ENCODE measurements at regions not wholly inside any gene's neighbourhood (a gene's known extent, or its start where the extent isn't known, plus 50 kb on each side); places are given as distances from the start of the nearest gene placed in this dataset.

DNA sequence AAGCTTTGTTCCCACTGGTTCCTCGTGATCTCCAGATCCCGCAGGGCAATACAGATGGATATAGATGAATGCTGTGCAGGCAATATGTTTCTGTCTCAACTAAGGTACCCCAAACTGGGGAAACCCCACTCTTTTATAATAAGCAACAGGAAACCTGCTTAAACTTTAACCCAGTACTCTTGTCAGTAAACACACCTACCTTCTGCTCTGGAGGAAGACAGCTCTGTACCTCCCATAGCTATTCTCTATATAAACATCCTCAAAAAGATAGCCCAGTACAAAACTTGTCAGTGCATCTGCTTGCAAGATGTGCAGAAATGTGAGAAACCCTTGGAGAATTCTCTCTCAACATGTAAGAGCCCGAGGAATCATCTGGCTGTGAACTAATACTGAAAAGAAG, 583.6 kb downstream of the OLFM4 start:
- Histone ChIP-seq H3K4me1 (ENCODE audit: control insufficient read depth, insufficient read depth, low read length) (no peaks in the 10 kb centered on the region), H3K9ac (ENCODE audit: low read length) (no peak overlapping the region), H3K27me3 (replicated peaks; ENCODE audit: control insufficient read depth, insufficient read depth, low read length) (no peaks in the 10 kb centered on the region)

GRCh38 chr13:53622456-53622855, 593.8 kb downstream of the OLFM4 start:
- H3K4me1 ChIP-seq (ENCODE audit: control insufficient read depth, insufficient read depth, low read length): no peaks in the 10 kb centered on the region
- no peak overlapping the region for H3K4me3 ChIP-seq (ENCODE audit: low read length)
- no peaks in the 10 kb centered on the region for H3K9me3 ChIP-seq (ENCODE audit: control insufficient read depth, low read length)
- H3K9ac ChIP-seq (ENCODE audit: low read length): no peak overlapping the region
- H3K27me3 ChIP-seq (replicated peaks; ENCODE audit: control insufficient read depth, insufficient read depth, low read length): no peaks in the 10 kb centered on the region
- no peaks in the 10 kb centered on the region for H3K36me3 ChIP-seq (ENCODE audit: control insufficient read depth, insufficient read depth, low read length, severe bottlenecking)
- DNase-seq (ENCODE audit: low read depth): no peak

More for the DNA sequence above, 583.6 kb downstream of the OLFM4 start:
- no peak overlapping the region for H3K4me3 ChIP-seq (ENCODE audit: low read length)
- no peak for DNase-seq (ENCODE audit: low read depth)
- H3K9me3 ChIP-seq (ENCODE audit: control insufficient read depth, low read length): no peaks in the 10 kb centered on the region
- H3K36me3 ChIP-seq (ENCODE audit: control insufficient read depth, insufficient read depth, low read length, severe bottlenecking): no peaks in the 10 kb centered on the region

DNA sequence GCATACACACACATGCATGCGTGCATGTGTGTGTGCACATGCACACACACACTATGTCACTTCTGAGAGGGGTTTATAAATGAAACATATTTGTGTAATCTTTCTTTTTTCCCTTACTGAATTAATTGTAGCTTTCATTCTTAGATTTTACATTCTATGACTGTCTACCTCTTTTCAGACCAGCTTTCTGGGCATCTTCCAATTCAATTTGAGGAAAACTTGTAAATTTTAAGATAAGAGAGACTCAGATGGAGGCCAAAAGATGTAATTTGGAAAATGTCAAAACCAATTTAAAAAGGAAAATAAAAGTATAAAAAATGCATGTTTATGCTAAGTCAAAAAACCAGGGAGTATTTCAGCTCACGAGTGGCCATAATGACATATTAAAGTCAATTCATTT, 594.5 kb downstream of the OLFM4 start:
- Histone ChIP-seq H3K4me1 (ENCODE audit: control insufficient read depth, insufficient read depth, low read length) (no peaks in the 10 kb centered on the region), H3K4me3 (ENCODE audit: low read length) (no peak overlapping the region), H3K9ac (ENCODE audit: low read length) (no peak overlapping the region), H3K9me3 (ENCODE audit: control insufficient read depth, low read length) (no peaks in the 10 kb centered on the region), H3K27me3 (replicated peaks; ENCODE audit: control insufficient read depth, insufficient read depth, low read length) (no peaks in the 10 kb centered on the region), H3K36me3 (ENCODE audit: control insufficient read depth, insufficient read depth, low read length, severe bottlenecking) (no peaks in the 10 kb centered on the region)
- no peak for DNase-seq (ENCODE audit: low read depth)

- H3K36me3 ChIP-seq (ENCODE audit: control insufficient read depth, insufficient read depth, low read length, severe bottlenecking): no peaks in the 10 kb centered on the region
- H3K9ac ChIP-seq (ENCODE audit: low read length): no peak overlapping the region
- no peak overlapping the region for H3K4me3 ChIP-seq (ENCODE audit: low read length)
- H3K9me3 ChIP-seq (ENCODE audit: control insufficient read depth, low read length): no peaks in the 10 kb centered on the region
- H3K4me1 ChIP-seq (ENCODE audit: control insufficient read depth, insufficient read depth, low read length): no peaks in the 10 kb centered on the region
- H3K27me3 ChIP-seq (replicated peaks; ENCODE audit: control insufficient read depth, insufficient read depth, low read length): no peaks in the 10 kb centered on the region
- DNase-seq (ENCODE audit: low read depth): no peak
These were observed 602.9 kb downstream of the OLFM4 start for GRCh38 chr13:53631511-53631910.

- H3K9ac ChIP-seq (ENCODE audit: low read length): no peak overlapping the region
- no peaks in the 10 kb centered on the region for H3K4me1 ChIP-seq (ENCODE audit: control insufficient read depth, insufficient read depth, low read length)
- H3K36me3 ChIP-seq (ENCODE audit: control insufficient read depth, insufficient read depth, low read length, severe bottlenecking): no peaks in the 10 kb centered on the region
- H3K4me3 ChIP-seq (ENCODE audit: low read length): no peak overlapping the region
- DNase-seq (ENCODE audit: low read depth): no peak
- H3K27me3 ChIP-seq (replicated peaks; ENCODE audit: control insufficient read depth, insufficient read depth, low read length): no peaks in the 10 kb centered on the region
- H3K9me3 ChIP-seq (ENCODE audit: control insufficient read depth, low read length): no peaks in the 10 kb centered on the region
These were observed 609.4 kb downstream of the OLFM4 start for GRCh38 chr13:53638040-53638439.

- Histone ChIP-seq H3K9me3 (ENCODE audit: control insufficient read depth, low read length) (no peaks in the 10 kb centered on the region), H3K4me3 (ENCODE audit: low read length) (no peak overlapping the region), H3K27me3 (replicated peaks; ENCODE audit: control insufficient read depth, insufficient read depth, low read length) (no peaks in the 10 kb centered on the region), H3K9ac (ENCODE audit: low read length) (no peak overlapping the region), H3K36me3 (ENCODE audit: control insufficient read depth, insufficient read depth, low read length, severe bottlenecking) (no peaks in the 10 kb centered on the region), H3K4me1 (ENCODE audit: control insufficient read depth, insufficient read depth, low read length) (no peaks in the 10 kb centered on the region)
- no peak for DNase-seq (ENCODE audit: low read depth)
These were observed 613.7 kb downstream of the OLFM4 start for GRCh38 chr13:53642306-53642705.

GRCh38 chr13:53648673-53649072, 620.1 kb downstream of the OLFM4 start:
- Histone ChIP-seq H3K36me3 (ENCODE audit: control insufficient read depth, insufficient read depth, low read length, severe bottlenecking) (no peaks in the 10 kb centered on the region), H3K9ac (ENCODE audit: low read length) (no peak overlapping the region), H3K4me1 (ENCODE audit: control insufficient read depth, insufficient read depth, low read length) (no peaks in the 10 kb centered on the region), H3K9me3 (ENCODE audit: control insufficient read depth, low read length) (no peaks in the 10 kb centered on the region), H3K27me3 (replicated peaks; ENCODE audit: control insufficient read depth, insufficient read depth, low read length) (no peaks in the 10 kb centered on the region), H3K4me3 (ENCODE audit: low read length) (no peak overlapping the region)
- DNase-seq (ENCODE audit: low read depth): no peak

DNA sequence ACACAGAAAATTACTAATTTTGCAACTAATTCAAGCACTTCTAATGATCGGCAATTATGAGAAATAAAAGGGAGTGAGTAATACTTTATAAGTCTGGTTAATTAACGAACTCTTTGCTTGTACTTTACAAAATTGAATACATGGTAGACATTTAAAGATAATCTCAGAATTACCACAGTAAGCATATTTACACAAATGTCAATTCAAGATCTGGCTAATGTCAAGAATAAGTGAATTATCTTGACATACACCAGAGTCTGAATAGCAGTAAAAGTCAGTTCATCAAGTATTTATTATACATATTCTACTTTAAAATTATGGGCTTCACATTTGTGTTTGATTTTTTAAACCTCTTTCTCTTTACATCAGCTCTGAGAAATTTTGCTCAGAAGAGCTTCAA, 643.4 kb downstream of the OLFM4 start:
- H3K4me1 ChIP-seq (ENCODE audit: control insufficient read depth, insufficient read depth, low read length): no peaks in the 10 kb centered on the region
- no peak for DNase-seq (ENCODE audit: low read depth)
- no peak overlapping the region for H3K4me3 ChIP-seq (ENCODE audit: low read length)
- H3K36me3 ChIP-seq (ENCODE audit: control insufficient read depth, insufficient read depth, low read length, severe bottlenecking): no peaks in the 10 kb centered on the region
- H3K27me3 ChIP-seq (replicated peaks; ENCODE audit: control insufficient read depth, insufficient read depth, low read length): no peaks in the 10 kb centered on the region
- peaks cover 2% of the 10 kb centered on the region for H3K9me3 ChIP-seq (ENCODE audit: control insufficient read depth, low read length)
- H3K9ac ChIP-seq (ENCODE audit: low read length): no peak overlapping the region

GRCh38 chr13:53683146-53683545, 654.5 kb downstream of the OLFM4 start:
- no peak overlapping the region for H3K9ac ChIP-seq (ENCODE audit: low read length)
- H3K27me3 ChIP-seq (replicated peaks; ENCODE audit: control insufficient read depth, insufficient read depth, low read length): no peaks in the 10 kb centered on the region
- DNase-seq (ENCODE audit: low read depth): no peak
- H3K36me3 ChIP-seq (ENCODE audit: control insufficient read depth, insufficient read depth, low read length, severe bottlenecking): no peaks in the 10 kb centered on the region
- H3K9me3 ChIP-seq (ENCODE audit: control insufficient read depth, low read length): peaks cover 2% of the 10 kb centered on the region
- H3K4me3 ChIP-seq (ENCODE audit: low read length): no peak overlapping the region
- no peaks in the 10 kb centered on the region for H3K4me1 ChIP-seq (ENCODE audit: control insufficient read depth, insufficient read depth, low read length)

GRCh38 chr13:53683608-53684007, 655.0 kb downstream of the OLFM4 start:
- Histone ChIP-seq H3K9me3 (ENCODE audit: control insufficient read depth, low read length) (peaks cover 2% of the 10 kb centered on the region), H3K36me3 (ENCODE audit: control insufficient read depth, insufficient read depth, low read length, severe bottlenecking) (no peaks in the 10 kb centered on the region), H3K4me1 (ENCODE audit: control insufficient read depth, insufficient read depth, low read length) (no peaks in the 10 kb centered on the region), H3K4me3 (ENCODE audit: low read length) (no peak overlapping the region), H3K9ac (ENCODE audit: low read length) (no peak overlapping the region), H3K27me3 (replicated peaks; ENCODE audit: control insufficient read depth, insufficient read depth, low read length) (no peaks in the 10 kb centered on the region)
- no peak for DNase-seq (ENCODE audit: low read depth)

DNA sequence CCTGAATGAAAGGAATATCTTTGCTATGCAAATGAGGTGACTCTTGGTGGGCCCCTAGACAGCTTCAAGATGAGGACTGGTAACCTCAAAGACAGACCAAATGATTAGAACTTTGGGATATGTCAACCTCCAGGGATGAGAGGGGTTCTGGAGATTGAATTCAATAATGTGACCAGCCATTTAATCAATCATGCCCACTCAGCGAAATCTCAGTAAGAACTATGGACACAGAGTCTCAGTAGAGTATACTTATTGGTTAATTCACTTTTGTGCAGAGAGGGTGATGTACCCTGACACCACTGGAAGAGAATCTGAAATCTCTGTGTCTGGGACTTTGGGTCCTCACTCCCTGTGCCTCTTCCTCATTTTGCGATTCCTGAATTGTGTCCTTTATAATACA, 662.8 kb downstream of the OLFM4 start:
- H3K4me3 ChIP-seq (ENCODE audit: low read length): no peak overlapping the region
- H3K36me3 ChIP-seq (ENCODE audit: control insufficient read depth, insufficient read depth, low read length, severe bottlenecking): no peaks in the 10 kb centered on the region
- no peaks in the 10 kb centered on the region for H3K4me1 ChIP-seq (ENCODE audit: control insufficient read depth, insufficient read depth, low read length)
- no peak for DNase-seq (ENCODE audit: low read depth)
- H3K9ac ChIP-seq (ENCODE audit: low read length): no peak overlapping the region
- H3K27me3 ChIP-seq (replicated peaks; ENCODE audit: control insufficient read depth, insufficient read depth, low read length): no peaks in the 10 kb centered on the region
- no peaks in the 10 kb centered on the region for H3K9me3 ChIP-seq (ENCODE audit: control insufficient read depth, low read length)

- Histone ChIP-seq H3K9ac (ENCODE audit: low read length) (no peak overlapping the region), H3K9me3 (ENCODE audit: control insufficient read depth, low read length) (no peaks in the 10 kb centered on the region), H3K27me3 (replicated peaks; ENCODE audit: control insufficient read depth, insufficient read depth, low read length) (no peaks in the 10 kb centered on the region), H3K36me3 (ENCODE audit: control insufficient read depth, insufficient read depth, low read length, severe bottlenecking) (no peaks in the 10 kb centered on the region), H3K4me1 (ENCODE audit: control insufficient read depth, insufficient read depth, low read length) (no peaks in the 10 kb centered on the region), H3K4me3 (ENCODE audit: low read length) (no peak overlapping the region)
- DNase-seq (ENCODE audit: low read depth): no peak
These were observed 666.4 kb downstream of the OLFM4 start for GRCh38 chr13:53694814-53695532.

All from adipocyte (in vitro differentiated cells).